ENCODE measurements at regions not wholly inside any gene's neighbourhood (a gene's known extent, or its start where the extent isn't known, plus 50 kb on each side); places are given as distances from the start of the nearest gene placed in this dataset.

GRCh38 chr10:80705899-80706298 lies 168.2 kb downstream of the SH2D4B start:
- no peak for TF ChIP-seq PPARA (CRISPR knock-in tag; IDR thresholded peaks at IDR 0.05; ENCODE audit: borderline replicate concordance)
- TF ChIP-seq ZNF70 (CRISPR knock-in tag; IDR thresholded peaks at IDR 0.05) = no peak
- TF ChIP-seq ZFP3 (CRISPR knock-in tag; IDR thresholded peaks at IDR 0.05) = no peak
- no peak for TF ChIP-seq OSR1 (CRISPR knock-in tag; IDR thresholded peaks at IDR 0.05)
- no peak for TF ChIP-seq ARNTL (CRISPR knock-in tag; IDR thresholded peaks at IDR 0.05; ENCODE audit: borderline replicate concordance, low read depth)
- TF ChIP-seq CSDC2 (CRISPR knock-in tag; IDR thresholded peaks at IDR 0.05) = no peak
